NCI-H128 (cell line): ENCODE measurements at regions not wholly inside any gene's neighbourhood (a gene's known extent, or its start where the extent isn't known, plus 50 kb on each side); places are given as distances from the start of the nearest gene placed in this dataset.
"Not testable (repeated sequence)": the region's sequence is repeated elsewhere in the genome, so short reads cannot be mapped to it uniquely, and the experiment has no call there.

Source experiments
- DNase-seq: peaks from one replicate; lab custom pipeline; 2025; ENCODE audit not compliant: unreplicated experiment; lab: John Stamatoyannopoulos, UW

GRCh38 chr2:183456177-183456576 lies 331.9 kb downstream of the NUP35 start:
- DNase-seq, result no peak

- no peak for DNase-seq
Measured at GRCh38 chr2:183458460-183458859, 334.2 kb downstream of the NUP35 start.

- no peak for DNase-seq
Measured at GRCh38 chr2:183459466-183459865, 335.2 kb downstream of the NUP35 start.

GRCh38 chr2:183463821-183464220 lies 339.6 kb downstream of the NUP35 start:
- no peak for DNase-seq

- DNase-seq, result no peak
Measured at GRCh38 chr2:183465048-183465447, 340.8 kb downstream of the NUP35 start.

- no peak for DNase-seq
Measured at GRCh38 chr2:183474912-183475695, 350.9 kb downstream of the NUP35 start.

GRCh38 chr2:183476490-183476889 lies 352.2 kb downstream of the NUP35 start:
- no peak for DNase-seq

- no peak for DNase-seq
Measured at GRCh38 chr2:183477296-183477695, 353.1 kb downstream of the NUP35 start.

GRCh38 chr2:183478941-183479595 lies 354.8 kb downstream of the NUP35 start:
- not testable (repeated sequence) for DNase-seq

GRCh38 chr2:183487326-183487725 lies 363.1 kb downstream of the NUP35 start:
- no peak for DNase-seq

- DNase-seq, result no peak
Measured at GRCh38 chr2:183488421-183488820, 364.2 kb downstream of the NUP35 start.

- no peak for DNase-seq
Measured at GRCh38 chr2:183490489-183490888, 366.2 kb downstream of the NUP35 start.

- DNase-seq, result no peak
Measured at GRCh38 chr2:183490914-183491313, 366.7 kb downstream of the NUP35 start.

- DNase-seq, result no peak
Measured at GRCh38 chr2:183493040-183493439, 368.8 kb downstream of the NUP35 start.

GRCh38 chr2:183495079-183495478 lies 370.8 kb downstream of the NUP35 start:
- no peak for DNase-seq

- DNase-seq, result no peak
Measured at GRCh38 chr2:183495589-183496267, 371.5 kb downstream of the NUP35 start.

- no peak for DNase-seq
Measured at GRCh38 chr2:183497861-183498260, 373.6 kb downstream of the NUP35 start.

- DNase-seq, result no peak
Measured at GRCh38 chr2:183505911-183506310, 381.7 kb downstream of the NUP35 start.

GRCh38 chr2:183511154-183511553 lies 386.9 kb downstream of the NUP35 start:
- no peak for DNase-seq

GRCh38 chr2:183519371-183520056 lies 395.3 kb downstream of the NUP35 start:
- no peak for DNase-seq

GRCh38 chr2:183521911-183522310 lies 397.7 kb downstream of the NUP35 start:
- no peak for DNase-seq
